Ishikawa (cell line): ENCODE measurements at regions not wholly inside any gene's neighbourhood (a gene's known extent, or its start where the extent isn't known, plus 50 kb on each side); places are given as distances from the start of the nearest gene placed in this dataset.

Source experiments
- CREB1 ChIP-seq: IDR thresholded peaks from 2 replicates; pipeline ENCODE4 v1.6.1; 2012; ENCODE audit warnings: low read depth
- EP300 ChIP-seq: IDR thresholded peaks from 2 replicates; pipeline ENCODE4 v1.6.1; 2012; ENCODE audit warnings: borderline replicate concordance
- TCF12 ChIP-seq: IDR thresholded peaks from 2 replicates; pipeline ENCODE4 v1.6.1; 2012; ENCODE audit warnings: low read depth
- YY1 ChIP-seq: IDR thresholded peaks from 2 replicates; pipeline ENCODE4 v1.6.1; 2012; ENCODE audit warnings: low read depth
- TF ChIP-seq, protein P1 (sequence below): IDR thresholded peaks from 2 replicates; pipeline ENCODE4 v1.6.1; 2012; ENCODE audit warnings: low read depth, mild to moderate bottlenecking
- TF ChIP-seq, protein P2 (sequence below): IDR thresholded peaks from 2 replicates; pipeline ENCODE4 v1.6.1; 2012
- TF ChIP-seq, protein P3 (sequence below): IDR thresholded peaks from 2 replicates; pipeline ENCODE4 v1.6.1; 2012

DNA sequence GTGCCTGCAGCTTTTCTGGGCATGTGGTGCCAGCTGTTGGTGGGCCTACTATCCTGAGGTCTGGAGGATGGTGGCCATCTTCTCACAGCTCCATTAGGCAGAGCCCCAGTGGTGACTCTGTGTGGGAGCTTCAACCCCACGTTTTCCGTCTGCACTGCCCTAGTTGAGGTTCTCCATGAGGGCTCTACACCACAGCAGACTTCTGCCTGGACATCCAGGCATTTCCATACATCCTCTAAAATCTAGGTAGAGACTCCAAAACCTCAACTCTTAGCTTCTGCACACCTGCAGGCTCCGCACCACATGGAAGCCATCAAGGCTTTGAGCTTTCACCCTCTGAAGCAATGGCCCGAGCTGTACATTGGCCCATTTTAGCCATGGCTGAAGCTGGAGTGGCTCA lies 153.3 kb upstream of the PGRMC2 start:
- TF ChIP-seq EP300: no peak
- TF ChIP-seq, protein P1, sequence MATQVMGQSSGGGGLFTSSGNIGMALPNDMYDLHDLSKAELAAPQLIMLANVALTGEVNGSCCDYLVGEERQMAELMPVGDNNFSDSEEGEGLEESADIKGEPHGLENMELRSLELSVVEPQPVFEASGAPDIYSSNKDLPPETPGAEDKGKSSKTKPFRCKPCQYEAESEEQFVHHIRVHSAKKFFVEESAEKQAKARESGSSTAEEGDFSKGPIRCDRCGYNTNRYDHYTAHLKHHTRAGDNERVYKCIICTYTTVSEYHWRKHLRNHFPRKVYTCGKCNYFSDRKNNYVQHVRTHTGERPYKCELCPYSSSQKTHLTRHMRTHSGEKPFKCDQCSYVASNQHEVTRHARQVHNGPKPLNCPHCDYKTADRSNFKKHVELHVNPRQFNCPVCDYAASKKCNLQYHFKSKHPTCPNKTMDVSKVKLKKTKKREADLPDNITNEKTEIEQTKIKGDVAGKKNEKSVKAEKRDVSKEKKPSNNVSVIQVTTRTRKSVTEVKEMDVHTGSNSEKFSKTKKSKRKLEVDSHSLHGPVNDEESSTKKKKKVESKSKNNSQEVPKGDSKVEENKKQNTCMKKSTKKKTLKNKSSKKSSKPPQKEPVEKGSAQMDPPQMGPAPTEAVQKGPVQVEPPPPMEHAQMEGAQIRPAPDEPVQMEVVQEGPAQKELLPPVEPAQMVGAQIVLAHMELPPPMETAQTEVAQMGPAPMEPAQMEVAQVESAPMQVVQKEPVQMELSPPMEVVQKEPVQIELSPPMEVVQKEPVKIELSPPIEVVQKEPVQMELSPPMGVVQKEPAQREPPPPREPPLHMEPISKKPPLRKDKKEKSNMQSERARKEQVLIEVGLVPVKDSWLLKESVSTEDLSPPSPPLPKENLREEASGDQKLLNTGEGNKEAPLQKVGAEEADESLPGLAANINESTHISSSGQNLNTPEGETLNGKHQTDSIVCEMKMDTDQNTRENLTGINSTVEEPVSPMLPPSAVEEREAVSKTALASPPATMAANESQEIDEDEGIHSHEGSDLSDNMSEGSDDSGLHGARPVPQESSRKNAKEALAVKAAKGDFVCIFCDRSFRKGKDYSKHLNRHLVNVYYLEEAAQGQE: no peak
- no peak for TF ChIP-seq TCF12
- no peak for TF ChIP-seq CREB1
- no peak for TF ChIP-seq YY1
- TF ChIP-seq, protein P2, sequence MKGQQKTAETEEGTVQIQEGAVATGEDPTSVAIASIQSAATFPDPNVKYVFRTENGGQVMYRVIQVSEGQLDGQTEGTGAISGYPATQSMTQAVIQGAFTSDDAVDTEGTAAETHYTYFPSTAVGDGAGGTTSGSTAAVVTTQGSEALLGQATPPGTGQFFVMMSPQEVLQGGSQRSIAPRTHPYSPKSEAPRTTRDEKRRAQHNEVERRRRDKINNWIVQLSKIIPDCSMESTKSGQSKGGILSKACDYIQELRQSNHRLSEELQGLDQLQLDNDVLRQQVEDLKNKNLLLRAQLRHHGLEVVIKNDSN: no peak
- TF ChIP-seq, protein P3, sequence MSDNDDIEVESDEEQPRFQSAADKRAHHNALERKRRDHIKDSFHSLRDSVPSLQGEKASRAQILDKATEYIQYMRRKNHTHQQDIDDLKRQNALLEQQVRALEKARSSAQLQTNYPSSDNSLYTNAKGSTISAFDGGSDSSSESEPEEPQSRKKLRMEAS: no peak
